Femur (tissue), 1 donor: ENCODE measurements at regions not wholly inside any gene's neighbourhood (a gene's known extent, or its start where the extent isn't known, plus 50 kb on each side); places are given as distances from the start of the nearest gene placed in this dataset.
"Not testable (repeated sequence)": the region's sequence is repeated elsewhere in the genome, so short reads cannot be mapped to it uniquely, and the experiment has no call there.

Experiments
- DNase-seq: peaks from one replicate; pipeline ENCODE4 v3.0.0-alpha.2; 2017

DNA sequence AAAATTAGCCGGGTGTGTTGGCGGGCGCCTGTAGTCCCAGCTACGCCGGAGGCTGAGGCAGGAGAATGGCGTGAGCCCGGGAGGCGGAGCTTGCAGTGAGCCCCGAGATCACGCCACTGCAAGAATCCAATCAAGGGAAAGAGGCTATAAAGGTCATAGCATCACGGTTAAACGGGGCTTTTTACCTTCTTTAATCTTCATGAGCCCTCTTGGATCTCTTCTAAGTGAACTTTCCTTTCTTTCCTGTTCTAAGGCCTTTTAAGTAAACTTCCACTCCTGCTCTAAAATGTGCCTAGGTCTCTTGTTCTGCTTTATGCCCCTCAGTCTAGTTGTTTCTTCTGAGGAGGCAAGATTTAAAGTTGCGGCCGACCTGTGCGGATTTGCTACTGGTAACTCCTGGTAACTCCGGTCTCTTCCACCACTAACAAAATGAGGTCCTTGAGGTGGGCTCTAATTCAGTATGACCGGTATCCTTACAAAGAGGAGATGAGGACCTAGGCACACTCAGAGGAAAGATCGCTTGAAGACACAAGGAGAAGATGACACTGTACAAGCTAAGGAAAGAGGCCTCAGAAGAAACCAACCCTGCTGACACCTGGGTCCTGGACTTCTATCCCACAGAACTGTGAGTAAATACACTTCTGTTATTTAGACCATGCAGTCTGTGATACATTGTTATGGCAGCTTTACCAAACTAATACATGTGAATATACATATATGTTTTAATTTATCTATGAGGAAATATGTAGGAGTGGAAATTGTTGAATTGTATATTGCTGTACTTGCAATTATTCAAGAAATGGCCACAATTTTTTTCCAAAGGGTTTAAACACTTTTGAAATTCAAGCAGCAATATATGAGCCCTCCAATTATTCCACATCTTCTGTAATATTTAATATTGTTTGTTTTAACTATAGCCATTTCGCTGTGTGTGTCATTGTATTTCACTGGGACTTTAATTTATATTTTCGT is 331.5 kb upstream of the CNTNAP2 start:
- no peak for DNase-seq

DNA sequence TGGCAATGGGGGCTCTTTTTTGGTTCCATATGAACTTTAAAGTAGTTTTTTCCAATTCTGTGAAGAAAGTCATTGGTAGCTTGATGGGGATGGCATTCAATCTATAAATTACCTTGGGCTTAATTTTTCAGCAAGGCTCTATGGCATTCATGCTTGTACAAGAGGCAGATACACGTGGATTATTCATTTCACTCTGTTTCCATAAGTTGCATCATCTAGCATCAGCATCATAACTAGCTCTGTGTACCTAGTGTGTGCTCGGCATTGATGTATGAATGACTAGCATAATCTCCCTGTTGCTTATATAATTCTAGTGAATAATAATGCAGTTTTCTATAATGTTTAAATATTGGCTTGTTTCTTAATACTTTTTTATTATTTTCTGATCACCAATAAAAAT is 335.2 kb upstream of the CNTNAP2 start:
- not testable (repeated sequence) for DNase-seq

GRCh38 chr7:145779140-145779539 is 337.5 kb upstream of the CNTNAP2 start:
- no peak for DNase-seq

GRCh38 chr7:145774777-145775176 is 341.8 kb upstream of the CNTNAP2 start:
- DNase-seq: no peak

- no peak for DNase-seq
Observed at GRCh38 chr7:145753004-145753403, 363.6 kb upstream of the CNTNAP2 start.

DNA sequence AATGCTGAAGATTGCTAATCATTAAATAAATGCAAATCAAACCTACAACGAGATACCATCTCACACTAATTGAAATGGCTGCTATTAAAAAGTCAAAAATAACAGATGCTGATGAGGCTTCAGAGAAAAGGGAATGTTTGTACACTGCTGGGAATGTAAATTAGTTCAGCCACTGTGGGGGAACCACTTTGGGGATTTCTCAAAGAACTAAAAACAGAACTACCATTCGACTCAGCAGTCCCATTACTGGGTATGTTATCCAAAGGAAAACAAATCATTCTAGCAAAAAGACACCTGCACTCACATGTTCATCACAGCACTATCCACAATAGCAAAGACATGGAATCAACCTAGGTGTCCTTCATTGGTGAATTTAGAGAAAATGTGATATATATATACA is 379.0 kb upstream of the CNTNAP2 start:
- no peak for DNase-seq

DNA sequence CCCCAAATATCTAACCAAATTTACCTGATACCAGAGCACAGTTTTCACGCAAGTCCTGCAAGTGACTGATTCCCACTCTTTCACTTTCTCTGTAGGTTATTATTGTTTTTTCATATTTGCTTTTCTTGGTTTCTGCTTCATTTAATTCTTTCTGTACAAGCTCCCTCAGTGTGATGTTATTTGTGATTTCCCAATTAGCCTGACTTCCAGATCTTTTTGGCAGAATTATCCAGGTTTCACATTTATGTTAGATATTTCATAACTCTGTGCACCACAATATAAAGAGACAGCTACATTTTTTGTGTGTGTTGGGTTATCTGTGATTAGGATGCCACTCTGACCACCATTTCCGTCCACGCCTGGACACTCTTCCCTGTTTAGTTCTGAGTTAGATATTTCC is 381.5 kb upstream of the CNTNAP2 start:
- DNase-seq: no peak

- DNase-seq: no peak
Observed at GRCh38 chr7:145732521-145732920, 384.1 kb upstream of the CNTNAP2 start.

DNA sequence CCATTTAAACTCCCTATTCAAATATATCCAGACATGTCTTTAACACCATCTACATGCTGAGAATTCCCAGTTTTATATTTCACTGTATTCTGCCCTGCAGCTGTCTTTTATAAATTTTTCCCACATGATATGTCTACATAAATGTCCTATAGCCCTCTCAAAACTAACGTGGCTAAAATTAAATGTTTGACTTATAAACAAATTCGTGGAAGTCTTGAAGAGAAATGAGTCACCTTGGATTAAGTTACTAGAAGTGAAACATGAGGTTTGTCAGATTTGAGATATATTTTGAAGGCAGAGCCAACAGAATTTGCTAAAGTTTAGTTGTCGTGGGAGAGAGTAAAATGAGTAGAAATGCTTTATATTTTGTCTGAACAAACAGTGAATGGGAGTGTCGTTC is 386.9 kb upstream of the CNTNAP2 start:
- no peak for DNase-seq

DNA sequence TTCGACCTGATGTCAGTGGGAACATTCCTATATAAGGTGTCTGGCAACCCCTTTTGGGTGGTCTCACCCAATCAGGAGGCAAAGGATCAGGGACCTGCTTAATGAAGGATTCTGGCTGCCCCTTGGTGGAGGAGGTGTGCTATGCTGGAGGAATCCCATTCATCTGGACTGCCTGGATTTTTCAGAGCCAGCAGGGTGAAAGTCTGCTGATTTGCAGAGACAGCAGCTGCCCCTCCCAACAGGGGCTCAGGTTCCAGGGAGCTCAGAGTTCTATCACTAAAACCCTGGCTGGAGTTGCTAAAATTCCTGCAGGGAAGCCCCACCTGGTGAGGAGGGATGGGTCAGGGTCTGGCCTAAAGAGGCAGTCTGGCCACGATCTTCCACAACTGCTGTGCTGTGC is 398.5 kb upstream of the CNTNAP2 start:
- DNase-seq: no peak

DNA sequence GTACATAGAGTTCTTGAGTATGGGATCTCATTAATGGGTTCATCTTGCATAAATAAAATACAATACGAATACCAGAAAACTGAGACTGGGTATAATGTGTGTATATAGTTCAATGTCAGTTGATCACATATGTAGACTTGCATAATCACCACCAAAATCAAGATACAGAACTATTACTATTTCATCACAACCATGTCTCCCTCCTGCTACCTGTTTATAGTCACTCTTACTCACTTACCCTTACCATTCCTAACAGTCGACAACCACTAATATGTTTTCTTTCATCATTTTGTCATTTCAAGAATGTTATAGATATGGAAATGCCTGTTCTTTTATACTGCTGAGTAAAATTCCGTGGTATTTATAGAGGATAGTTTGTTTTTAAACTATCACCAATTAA is 416.1 kb upstream of the CNTNAP2 start:
- DNase-seq: no peak

DNA sequence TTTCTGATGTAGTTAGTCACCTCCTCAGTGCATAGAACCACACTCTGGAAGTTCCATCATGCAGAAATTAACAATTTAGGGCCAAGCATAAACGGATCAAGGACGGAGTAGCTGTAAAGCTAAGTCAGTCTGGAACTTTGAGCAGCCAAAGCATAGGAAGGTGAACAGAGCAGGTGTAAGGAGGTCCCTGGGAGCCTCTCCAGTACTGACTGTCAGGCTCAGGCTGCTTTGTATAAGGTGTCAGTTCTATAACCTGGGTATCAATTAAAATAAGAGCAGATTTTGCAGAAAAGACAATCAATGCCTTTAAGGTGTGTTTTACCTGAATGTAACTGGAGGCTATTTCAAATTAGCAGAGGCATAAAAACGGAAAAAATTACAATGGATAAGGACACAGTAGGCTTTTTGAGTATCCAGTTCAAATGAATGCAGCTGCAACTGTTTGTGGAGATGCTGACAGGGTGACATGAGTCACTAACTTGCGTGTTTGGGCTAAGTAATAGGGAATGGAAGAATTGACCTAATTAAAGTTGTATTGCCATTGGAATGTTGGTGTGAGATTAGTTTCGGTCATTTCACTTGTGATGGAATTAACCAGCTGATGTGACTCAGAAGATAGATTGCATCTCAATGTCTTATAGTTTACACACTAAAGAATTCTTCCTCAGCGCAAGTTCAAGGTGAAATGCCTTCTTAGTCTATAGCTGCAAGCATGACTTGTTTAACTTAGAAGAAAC is 417.9 kb upstream of the CNTNAP2 start:
- DNase-seq: no peak

DNA sequence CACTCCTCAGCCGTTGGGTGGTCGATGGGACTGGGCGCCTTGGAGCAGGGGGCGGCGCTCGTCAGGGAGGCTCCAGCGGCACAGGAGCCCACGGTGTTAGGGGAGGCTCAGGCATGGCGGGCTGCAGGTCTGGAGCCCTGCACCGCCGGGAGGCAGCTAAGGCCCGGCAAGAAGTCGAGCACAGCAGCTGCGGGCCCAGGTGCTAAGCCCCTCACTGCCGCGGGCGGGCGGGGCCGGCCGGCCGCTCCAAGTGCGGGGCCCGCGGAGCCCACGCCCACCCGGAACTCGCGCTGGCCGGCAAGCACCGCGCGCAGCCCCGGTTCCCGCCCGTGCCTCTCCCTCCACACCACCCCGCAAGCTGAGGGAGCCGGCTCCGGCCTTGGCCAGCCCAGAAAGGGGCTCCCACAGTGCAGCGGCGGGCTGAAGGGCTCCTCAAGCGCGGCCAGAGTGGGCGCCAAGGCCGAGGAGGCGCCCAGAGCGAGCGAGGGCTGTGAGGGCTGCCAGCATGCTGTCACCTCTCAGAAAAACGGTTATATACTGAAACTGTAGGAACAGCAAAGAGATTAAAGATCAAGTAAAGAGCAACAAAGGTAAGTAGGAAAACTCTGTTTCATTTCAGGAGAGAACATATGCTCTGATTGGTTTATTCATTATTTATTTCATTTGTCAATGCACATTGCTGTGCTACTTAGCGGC is 419.0 kb upstream of the CNTNAP2 start:
- not testable (repeated sequence) for DNase-seq

GRCh38 chr7:145696071-145696470 is 420.5 kb upstream of the CNTNAP2 start:
- no peak for DNase-seq

- DNase-seq: no peak
Observed at GRCh38 chr7:145692237-145692950, 424.2 kb upstream of the CNTNAP2 start.

- DNase-seq: no peak
Observed at GRCh38 chr7:145691377-145691914, 425.2 kb upstream of the CNTNAP2 start.

GRCh38 chr7:145681646-145682045 is 435.0 kb upstream of the CNTNAP2 start:
- DNase-seq: no peak

- no peak for DNase-seq
Observed at GRCh38 chr7:145681159-145681558, 435.4 kb upstream of the CNTNAP2 start.

DNA sequence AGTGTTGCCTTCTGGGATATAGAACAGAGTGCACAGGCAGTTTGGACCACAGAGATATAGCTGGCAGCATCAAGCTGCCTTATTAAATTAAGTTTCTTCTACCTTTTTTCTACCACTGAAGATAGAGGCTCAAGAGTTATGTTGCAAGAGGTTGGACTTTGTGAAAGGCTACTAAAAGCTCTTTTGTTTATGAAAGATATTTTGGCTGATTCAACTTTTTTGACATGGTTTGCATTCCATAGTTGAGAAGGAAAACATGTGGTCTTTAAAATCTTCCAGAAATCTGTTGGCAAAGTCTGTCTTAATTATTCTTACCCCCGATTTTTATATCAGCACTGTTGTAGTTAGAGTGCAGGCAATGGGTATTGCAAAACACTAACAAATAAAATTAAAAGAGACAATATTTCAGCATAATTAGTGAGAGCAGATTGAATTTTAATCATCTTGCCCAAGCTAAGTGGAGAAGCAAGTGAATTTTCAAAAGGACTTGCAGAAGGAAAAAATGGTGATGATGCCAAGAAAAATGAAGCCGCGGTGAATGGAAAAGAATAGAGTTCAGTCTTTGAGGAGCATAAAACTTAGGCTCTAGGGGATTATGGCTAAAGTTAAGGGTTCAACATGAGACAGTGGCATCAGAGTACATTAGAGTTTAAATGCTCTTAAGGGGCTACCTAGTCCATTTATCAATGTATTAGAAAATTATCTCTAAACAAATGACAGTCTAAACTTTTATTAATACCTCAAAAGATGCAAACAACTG is 450.9 kb upstream of the CNTNAP2 start:
- no peak for DNase-seq

DNA sequence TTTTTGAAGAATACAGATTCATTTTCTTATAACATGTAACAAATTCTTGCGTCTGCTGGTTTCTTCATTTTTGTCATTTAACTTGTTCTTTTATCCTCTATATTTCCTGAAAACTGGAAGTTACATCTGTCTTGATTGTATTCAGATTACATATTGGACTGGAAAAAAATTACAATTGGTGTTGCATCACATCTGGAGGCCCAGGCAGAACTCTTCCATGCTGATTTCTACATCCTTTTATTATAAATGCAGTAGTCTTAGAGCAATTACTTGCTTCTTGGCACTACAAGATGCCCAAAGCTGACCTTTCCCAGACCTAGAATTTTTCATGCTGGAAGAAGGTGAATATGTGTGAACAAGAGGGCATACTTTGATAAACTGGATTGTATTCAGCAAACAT is 460.9 kb upstream of the CNTNAP2 start:
- DNase-seq: no peak

- no peak for DNase-seq
Observed at GRCh38 chr7:145645135-145645515, 471.5 kb upstream of the CNTNAP2 start.
